ENCODE measurements at regions not wholly inside any gene's neighbourhood (a gene's known extent, or its start where the extent isn't known, plus 50 kb on each side); places are given as distances from the start of the nearest gene placed in this dataset.

GRCh38 chr4:187617113-187617512 is 378.5 kb upstream of the ZFP42 start:
- no peak for DNase-seq

GRCh38 chr4:187618701-187619281 is 376.8 kb upstream of the ZFP42 start:
- DNase-seq, result no peak
- no peak for ATAC-seq
- no peaks in the 10 kb centered on the region for H3K36me3 ChIP-seq (ENCODE audit: low read depth)

More at GRCh38 chr4:187617113-187617512, 378.5 kb upstream of the ZFP42 start:
- H3K4me3 ChIP-seq, result no peak overlapping the region
- H3K9me3 ChIP-seq, result no peaks in the 10 kb centered on the region
- intact Hi-C loops (cut with DNase I, micrococcal nuclease), result no loop called here
- ATAC-seq, result no peak
- no peak for TF ChIP-seq CTCF (IDR thresholded peaks at IDR 0.05)
- H3K4me1 ChIP-seq (ENCODE audit: low read depth), result no peaks in the 10 kb centered on the region
- H3K36me3 ChIP-seq (ENCODE audit: low read depth), result no peaks in the 10 kb centered on the region

GRCh38 chr4:187619319-187619718 is 376.3 kb upstream of the ZFP42 start:
- DNase-seq (no peak), ATAC-seq (no peak)
- Histone ChIP-seq H3K4me1 (ENCODE audit: low read depth) (no peaks in the 10 kb centered on the region), H3K36me3 (ENCODE audit: low read depth) (no peaks in the 10 kb centered on the region), H3K4me3 (no peak overlapping the region), H3K9me3 (no peaks in the 10 kb centered on the region)
- TF ChIP-seq CTCF (IDR thresholded peaks at IDR 0.05), result no peak
- intact Hi-C loops (cut with DNase I, micrococcal nuclease), result no loop called here

More at GRCh38 chr4:187618701-187619281, 376.8 kb upstream of the ZFP42 start:
- H3K9me3 ChIP-seq, result no peaks in the 10 kb centered on the region
- intact Hi-C loops (cut with DNase I, micrococcal nuclease), result no loop called here
- no peaks in the 10 kb centered on the region for H3K4me1 ChIP-seq (ENCODE audit: low read depth)
- TF ChIP-seq CTCF (IDR thresholded peaks at IDR 0.05), result no peak
- no peak overlapping the region for H3K4me3 ChIP-seq

GRCh38 chr4:187632260-187632995 is 363.1 kb upstream of the ZFP42 start:
- H3K4me3 ChIP-seq, result no peak overlapping the region
- H3K36me3 ChIP-seq (ENCODE audit: low read depth), result no peaks in the 10 kb centered on the region
- H3K9me3 ChIP-seq, result no peaks in the 10 kb centered on the region
- intact Hi-C loops (cut with DNase I, micrococcal nuclease), result no loop called here
- DNase-seq (no peak), ATAC-seq (no peak)
- no peak for TF ChIP-seq CTCF (IDR thresholded peaks at IDR 0.05)
- H3K4me1 ChIP-seq (ENCODE audit: low read depth), result no peaks in the 10 kb centered on the region

GRCh38 chr4:187633245-187633644 is 362.3 kb upstream of the ZFP42 start:
- Histone ChIP-seq H3K9me3 (no peaks in the 10 kb centered on the region), H3K4me3 (no peak overlapping the region), H3K36me3 (ENCODE audit: low read depth) (no peaks in the 10 kb centered on the region), H3K4me1 (ENCODE audit: low read depth) (no peaks in the 10 kb centered on the region)
- ATAC-seq (no peak), DNase-seq (no peak)
- intact Hi-C loops (cut with DNase I, micrococcal nuclease), result no loop called here
- no peak for TF ChIP-seq CTCF (IDR thresholded peaks at IDR 0.05)
